ENCODE measurements at regions not wholly inside any gene's neighbourhood (a gene's known extent, or its start where the extent isn't known, plus 50 kb on each side); places are given as distances from the start of the nearest gene placed in this dataset.

DNA sequence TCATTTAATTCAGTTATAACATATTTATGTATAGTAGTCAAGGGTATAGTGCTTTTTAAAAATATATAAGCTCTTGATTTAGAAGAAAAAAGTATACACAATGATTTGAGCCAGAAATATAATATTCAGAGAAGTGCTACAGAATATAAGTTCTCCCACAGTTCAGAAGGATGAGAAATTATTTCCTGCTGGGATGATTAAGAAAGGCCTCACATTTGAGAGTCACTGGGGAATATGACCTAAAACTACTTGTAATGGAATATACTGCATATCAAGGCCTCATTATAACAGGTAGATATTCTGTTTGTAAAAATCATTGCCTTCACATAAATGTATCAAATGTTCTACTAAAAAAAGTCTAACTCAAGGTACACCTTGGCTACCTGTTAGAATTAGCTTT is 203.5 kb downstream of the MBD2 start:
- no peak for DNase-seq (ENCODE audit: low spot score)

DNA sequence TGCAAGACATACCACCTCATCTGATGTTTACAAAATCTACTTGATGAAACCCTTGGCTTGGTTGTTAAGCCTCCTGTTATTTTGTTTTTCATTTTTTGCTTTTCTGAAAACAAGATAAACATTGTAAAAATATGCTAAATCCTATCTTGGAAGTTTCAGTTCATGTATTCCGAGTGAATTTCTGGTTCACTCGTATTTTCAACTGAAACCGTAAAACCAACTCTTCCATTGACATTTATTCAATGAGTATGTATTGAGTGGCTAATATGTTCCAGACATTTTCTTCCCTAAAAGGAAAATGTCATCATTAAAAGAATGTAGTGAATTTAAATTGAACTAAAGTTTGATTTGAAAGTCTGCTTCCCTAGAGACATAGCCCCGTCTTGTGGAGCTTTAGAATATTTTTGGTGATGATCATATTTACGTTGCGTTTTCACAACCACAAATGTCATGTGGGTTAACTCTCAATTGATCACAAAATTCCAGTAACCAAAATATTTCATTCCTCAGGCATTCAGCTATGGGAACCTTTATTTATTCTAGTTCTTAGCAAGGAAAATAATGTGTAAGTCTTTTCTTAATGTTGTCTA is 204.2 kb downstream of the MBD2 start:
- DNase-seq (ENCODE audit: low spot score), result no peak

DNA sequence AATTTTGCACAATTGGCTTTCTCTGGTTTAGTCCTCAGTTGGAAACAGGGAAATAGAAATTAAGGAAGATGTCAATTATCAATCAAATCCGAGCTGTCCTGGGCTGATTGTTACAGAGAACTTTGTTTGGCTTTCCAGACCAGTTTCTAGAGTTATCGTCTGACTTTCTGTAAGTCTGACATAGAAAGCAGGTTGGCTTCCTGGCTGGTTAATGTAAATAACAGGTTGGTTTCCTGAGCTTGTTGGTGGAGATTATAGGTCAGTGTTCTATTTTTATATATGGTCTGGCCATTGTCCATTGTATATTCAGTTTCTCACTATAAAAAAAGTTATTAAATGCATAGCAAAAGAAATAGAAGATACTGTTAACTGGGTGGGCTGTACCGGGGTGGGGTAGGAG is 204.8 kb downstream of the MBD2 start:
- DNase-seq (ENCODE audit: low spot score), result no peak

DNA sequence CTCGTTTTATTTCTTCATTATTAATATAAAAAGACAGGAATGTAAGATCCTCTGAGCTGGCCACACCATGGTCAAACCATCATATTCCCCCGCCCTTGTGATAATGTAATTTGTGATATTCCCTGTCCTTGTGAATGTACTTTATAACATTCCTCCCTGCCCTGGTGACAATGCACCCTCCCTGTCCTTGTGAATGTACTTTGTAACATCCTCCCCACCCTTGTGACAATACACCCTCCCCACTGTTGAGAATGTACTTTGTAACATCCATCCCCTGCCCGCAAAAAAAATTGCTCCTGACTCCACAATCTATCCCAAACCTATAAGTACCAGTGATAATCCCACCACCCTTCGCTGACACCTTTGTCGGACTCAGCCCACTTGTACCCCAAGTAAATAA is 211.0 kb downstream of the MBD2 start:
- DNase-seq (ENCODE audit: low spot score), result no peak

DNA sequence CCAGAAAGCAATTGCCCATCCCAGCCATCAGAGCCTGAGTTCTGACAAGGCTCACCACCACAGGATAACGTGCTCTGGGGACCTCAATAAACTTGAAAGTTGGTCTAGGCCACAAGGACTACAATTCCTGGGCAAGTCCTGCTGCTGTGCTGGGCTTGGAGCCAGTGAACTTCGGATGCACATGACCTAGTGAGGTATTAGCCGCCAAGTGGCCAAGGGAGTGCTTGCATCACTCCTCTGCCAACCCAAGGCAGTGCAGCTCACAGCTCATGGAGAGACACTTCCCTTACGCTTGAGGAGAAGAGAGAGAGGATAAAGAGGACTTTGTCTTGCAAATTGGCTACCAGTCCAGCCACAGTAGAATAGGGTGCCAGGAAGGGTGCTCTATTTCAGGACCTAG is 219.6 kb downstream of the MBD2 start:
- DNase-seq (ENCODE audit: low spot score), result no peak

DNA sequence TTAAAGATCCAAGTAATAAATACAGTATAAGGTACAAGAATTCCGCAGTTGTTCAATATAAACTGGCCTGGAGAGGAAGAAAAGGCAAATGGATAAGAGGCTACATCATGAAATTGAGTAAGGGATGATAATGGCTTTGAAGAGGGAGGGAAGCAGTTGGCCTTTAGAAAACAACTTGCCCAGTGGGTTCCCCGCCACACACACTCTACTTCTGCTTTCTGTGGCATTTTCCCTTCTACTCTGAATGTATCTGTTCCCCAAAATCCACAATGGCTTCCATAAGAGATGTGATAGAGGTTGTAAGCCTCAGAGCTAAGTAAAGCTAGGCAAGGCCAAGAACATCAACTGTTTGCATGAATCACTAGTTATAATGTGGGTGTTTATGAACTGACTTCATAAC is 221.3 kb downstream of the MBD2 start:
- DNase-seq (ENCODE audit: low spot score), result no peak

DNA sequence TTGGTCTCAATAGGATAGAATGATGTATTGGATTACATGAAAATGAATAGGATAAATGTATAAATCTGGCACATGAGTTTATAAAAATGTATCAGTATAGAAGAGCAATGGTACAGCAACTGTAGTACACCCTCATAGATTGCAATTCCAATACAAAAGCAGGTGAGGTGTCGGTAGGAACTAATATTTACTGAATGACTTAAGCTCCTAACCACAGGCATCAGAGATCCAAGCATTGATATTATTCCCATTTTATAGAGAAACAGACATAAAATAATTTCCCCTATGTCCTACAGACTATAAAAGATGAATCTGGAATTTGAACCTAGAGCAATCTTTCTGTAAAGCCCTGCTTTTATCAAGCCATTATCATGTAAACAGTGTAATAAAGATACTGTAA is 227.4 kb downstream of the MBD2 start:
- no peak for DNase-seq (ENCODE audit: low spot score)

DNA sequence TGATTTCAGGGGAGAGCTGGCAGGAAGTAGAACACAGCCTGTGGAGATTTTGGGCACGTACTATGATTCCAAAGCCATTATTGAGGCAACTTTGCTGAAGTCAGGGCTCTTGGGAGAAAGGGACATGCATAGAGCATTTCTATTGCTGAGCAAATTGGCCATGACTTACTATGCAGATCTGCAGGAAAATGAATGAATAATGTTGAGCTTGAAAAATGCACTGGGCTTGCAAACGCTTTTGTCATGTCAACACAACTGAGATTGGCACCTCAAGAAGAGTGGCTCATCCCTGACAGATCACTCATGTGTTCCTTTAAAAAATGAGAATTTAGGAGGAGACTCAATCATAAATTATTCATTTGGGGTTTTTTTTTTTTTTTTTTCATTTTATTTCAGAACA is 230.5 kb downstream of the MBD2 start:
- DNase-seq (ENCODE audit: low spot score), result no peak

DNA sequence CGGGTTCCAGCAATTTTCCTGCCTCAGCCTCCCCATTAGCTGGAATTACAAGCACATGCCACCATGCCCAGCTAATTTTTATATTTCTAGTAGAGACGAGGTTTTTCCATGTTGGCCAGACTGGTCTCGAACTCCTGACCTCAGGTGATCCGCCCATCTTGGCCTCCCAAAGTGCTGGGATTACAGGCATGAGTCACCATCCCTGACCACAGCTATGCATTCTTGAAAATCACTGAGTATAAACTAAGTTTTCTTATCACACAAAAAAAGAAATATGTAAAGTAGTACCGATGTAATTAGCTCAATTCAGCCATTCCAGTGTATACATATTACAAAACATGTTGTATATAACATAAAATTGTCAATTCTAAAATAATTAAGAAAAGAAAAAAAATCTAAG is 232.7 kb downstream of the MBD2 start:
- no peak for DNase-seq (ENCODE audit: low spot score)

DNA sequence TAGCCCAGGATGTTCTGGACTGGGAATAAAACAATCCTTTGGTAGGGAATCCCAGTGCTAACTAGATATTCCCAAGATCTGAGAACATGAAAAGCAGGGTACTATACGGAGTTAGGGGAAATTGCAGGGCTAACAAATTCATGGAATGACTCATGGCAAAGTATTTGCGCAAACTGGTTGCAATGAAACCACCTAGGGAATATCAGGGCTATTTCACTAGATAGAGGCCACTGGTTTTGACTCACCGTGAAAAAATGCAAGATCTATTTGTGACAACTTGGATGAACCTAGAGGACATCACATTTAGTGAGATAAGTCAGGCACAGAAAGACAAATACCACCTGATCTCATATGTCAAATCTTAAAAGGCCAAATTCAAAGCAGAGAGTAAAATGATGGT is 233.3 kb downstream of the MBD2 start:
- no peak for DNase-seq (ENCODE audit: low spot score)

DNA sequence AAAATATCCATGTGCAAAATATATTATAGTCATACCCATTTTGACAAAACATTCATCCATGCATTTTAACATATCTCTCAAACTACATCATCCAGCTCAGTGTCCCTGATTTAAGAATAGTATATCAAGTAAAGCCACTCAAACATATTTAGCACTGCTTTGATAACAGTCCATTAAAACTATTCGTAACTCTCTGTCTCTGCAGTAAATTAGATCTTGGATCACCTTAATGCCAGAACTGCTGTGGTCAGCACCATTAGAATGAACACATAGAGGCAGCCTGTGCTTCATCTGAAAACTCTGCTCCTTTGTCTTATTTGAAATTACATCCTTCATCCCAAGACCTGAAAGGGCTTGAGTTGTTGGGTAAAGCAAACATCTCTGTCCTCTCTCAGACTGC is 234.0 kb downstream of the MBD2 start:
- DNase-seq (ENCODE audit: low spot score), result no peak

DNA sequence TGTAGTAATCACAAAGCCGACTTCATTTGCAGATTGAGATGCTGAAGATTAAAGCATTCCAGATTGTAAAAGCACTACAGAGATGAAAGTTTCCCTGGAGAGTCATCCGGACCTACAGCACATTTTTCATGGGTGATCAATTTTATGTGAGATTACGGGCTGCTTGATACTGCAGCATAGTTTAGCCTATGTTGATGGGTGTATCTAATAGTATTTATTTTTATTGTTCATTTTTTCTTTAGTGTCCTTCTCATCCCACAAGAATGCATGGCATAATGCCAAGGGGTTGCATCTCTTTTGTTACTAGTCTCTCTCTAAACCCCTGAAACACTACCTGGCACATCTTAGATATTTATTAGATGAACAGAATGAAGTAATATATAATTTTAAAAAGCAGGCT is 240.4 kb downstream of the MBD2 start:
- DNase-seq (ENCODE audit: low spot score), result no peak

DNA sequence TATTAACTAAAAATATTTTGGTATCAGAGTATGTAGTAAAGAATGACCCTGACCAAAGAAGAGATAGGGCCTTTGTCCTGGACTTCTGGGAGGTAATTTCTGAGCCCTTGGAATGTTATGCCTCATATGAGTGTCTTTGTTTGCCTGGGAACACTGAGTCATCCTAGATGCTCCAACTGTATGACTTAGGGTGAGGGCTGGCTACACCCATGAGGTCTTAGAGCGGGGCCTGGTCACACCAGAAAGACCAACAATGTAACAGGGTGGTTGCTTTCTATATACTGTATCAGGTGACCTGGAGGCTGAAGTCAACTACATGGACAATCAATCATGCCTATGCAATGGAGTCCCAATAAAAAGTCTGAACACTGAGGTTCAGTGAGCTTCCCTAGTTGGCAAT is 253.1 kb downstream of the MBD2 start:
- no peak for DNase-seq (ENCODE audit: low spot score)

DNA sequence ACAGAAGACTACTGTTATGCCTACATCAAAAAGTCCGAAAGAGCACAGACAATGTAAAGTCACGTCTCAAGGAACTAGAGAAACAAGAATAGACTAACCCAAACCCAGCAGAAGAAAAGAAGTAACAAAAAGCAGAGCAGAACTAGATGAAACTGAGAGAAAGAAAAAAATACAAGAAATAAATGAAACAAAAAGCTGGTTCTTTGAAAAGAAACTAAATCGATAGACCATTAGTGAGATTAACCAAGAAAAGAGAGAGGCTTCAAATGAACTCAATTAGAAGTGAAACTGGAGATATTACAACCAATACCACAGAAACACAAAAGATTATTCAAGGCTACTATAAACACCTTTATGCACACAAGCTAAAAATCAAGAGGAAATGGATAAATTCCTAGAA is 271.8 kb downstream of the MBD2 start:
- DNase-seq (ENCODE audit: low spot score), result no peak

DNA sequence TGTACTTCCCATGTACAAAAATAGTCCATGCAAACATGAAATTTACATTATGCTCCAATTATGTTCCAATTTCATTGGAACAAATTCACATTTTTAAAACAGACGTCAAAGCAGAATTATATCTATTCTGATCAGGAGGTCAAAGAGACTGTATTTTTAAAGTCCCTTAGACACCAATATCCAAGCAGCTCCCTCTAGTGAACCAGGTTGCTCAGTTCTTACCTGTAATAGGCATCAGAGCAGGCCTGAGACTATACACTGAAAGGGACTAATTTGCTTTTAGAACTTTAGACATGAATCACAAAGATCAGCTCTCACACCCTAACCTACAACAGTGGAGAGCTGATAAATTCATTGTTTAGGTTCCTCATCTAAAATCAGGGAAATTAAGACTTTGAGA is 273.9 kb downstream of the MBD2 start:
- DNase-seq (ENCODE audit: low spot score), result no peak

DNA sequence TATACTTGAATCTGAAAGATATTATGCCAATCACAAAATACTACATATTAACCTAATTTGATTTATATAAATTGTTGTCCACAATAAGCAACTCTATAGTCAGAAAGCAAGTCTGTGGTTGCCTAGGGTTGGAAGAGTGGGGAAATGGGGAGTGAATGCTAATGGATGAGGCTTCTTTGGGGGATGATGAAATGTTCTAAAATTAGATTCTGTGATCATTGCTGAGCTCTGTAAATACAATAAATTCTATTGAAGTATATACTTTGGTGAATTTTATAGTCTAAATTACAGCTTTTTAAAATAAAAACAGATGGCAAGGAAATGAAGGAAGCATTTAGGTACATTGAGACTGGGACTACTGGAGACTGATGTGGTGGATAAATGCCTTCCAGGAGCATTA is 275.5 kb downstream of the MBD2 start:
- DNase-seq (ENCODE audit: low spot score), result no peak

DNA sequence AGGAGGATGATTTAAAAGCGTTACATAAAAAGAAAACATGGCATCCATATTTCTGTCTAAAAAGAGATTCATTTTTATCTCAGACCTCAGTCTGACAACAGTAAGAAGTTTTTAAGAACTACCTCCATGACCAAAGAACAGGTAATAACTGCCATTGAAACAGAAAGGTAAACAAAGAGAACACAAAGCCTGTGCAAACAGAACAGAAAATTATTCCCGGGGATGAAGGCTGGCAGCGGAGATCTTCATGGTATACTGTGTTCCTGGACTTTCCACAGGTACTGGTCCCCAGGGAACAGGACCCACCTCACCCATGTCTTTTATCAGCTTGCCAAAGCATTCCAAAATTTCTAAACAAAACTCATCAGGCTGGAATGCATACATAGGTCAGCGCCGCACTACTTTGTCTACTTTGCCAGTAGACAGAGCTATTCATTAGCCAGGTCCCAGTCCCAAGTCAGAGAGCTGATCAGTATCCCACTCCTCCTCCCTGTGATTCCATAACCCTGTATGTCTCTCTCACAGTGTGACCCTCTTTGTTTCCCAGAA is 277.3 kb downstream of the MBD2 start:
- no peak for DNase-seq (ENCODE audit: low spot score)

DNA sequence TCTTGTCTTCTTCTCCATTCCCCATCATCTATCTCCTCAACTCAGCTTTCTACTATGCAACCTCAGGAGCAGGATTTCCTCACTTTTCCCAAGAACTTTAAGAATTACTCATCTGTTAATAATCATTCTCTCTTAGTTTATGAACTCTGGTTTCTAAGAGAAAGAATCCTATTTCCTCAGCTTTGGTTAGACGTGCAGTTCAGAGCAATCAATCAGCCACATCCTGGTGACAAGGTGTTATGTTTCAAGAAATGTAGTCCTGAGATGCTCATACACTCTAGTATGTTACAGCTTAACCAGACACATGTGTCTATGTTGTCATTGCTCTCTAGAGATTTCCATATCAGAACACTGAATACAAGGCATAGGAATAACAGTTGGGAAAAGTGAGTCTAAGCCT is 277.9 kb downstream of the MBD2 start:
- no peak for DNase-seq (ENCODE audit: low spot score)

DNA sequence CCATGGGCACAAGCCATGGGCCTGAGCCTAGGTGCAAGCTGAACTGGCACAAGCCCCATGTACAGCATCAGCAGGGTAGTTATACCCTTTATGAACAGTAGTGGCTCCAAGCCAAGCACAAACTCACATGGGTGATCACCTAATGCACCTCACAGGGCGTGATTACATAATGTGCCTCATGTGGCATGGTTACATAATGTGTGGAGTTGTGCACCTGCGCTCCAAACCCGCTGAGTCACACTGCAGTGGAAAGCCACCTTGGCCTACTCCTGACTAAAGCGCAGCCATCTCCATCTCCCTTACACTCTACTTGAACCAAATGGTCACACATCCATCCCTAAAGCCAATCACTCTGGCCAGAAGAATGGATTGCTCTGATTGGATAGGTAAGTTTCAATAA is 279.7 kb downstream of the MBD2 start:
- no peak for DNase-seq (ENCODE audit: low spot score)

DNA sequence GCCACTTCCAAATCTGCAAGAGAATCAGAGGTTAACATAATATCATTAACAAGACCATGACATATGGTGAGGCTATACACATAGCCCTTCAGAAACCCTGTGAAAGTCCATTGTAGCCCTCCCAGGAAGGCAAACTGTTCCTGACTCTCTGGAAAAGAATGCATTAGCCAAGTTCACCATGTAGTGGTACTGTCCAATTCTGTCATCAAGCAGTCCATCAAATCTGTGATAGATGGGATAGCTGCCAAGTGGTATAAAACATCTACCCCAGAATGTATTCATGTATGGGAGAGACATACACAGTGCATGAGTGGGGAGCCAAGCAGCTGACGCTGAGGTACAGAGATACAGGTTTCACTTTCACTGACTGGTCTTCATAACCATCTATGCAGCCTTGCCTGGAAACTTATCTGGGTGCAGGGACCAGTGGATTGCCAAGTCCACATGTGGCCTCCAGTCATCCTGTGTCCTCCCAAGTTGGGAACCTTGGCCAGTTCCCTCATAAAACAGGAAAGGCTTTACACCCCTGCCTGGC is 281.1 kb downstream of the MBD2 start:
- no peak for DNase-seq (ENCODE audit: low spot score)

DNA sequence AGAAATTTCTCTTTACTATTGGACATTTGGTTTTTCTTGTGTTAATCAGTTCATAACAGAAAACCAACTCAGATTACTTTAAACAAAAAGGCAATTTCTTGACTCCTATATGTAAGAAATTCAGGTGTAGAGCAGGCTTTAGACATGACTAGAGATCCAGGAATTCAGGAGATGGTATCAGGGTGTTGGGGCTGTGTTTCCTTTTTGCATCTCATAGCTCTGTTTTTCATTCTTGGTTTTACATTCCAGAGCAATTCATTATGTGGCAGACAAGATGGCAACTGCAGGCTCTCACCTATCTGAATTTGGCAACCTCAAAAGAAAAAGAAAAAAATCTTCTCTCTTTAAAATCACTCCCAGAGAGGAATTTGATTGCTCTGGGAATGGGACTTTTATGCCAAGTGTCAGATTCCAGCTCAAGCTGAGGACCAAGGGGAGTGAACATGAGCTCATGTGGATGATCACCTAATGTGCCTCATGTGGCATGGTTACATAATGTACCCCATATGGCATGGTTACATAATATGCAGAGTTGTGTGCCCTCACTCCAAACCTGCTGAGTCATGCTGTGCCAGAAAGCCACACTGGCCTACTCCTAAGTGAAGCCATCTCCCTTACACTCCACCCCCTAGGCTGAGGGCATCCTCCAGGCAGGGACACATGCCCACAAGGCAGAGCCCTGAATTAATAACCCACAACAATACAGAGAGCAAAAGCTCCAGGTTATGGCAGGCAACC is 282.7 kb downstream of the MBD2 start:
- no peak for DNase-seq (ENCODE audit: low spot score)

DNA sequence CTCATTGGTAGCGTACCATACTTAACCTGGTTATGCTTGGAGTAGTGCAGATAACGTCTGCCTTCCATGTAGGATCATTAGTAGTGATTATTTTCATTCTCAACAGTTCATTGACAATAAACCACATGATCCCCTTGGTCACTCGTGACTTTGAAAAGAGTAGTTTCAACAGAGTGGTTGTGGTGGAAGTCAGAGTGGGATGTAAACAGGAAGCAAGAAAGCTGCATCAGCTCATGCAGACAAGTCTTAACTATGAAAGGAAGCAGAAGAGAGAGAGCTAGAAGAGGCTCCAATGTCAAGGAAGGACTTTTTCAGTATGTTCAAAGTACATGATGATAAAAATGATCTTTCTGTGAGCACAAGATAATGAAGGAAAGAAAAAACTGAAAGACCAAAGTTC is 287.4 kb downstream of the MBD2 start:
- no peak for DNase-seq (ENCODE audit: low spot score)

DNA sequence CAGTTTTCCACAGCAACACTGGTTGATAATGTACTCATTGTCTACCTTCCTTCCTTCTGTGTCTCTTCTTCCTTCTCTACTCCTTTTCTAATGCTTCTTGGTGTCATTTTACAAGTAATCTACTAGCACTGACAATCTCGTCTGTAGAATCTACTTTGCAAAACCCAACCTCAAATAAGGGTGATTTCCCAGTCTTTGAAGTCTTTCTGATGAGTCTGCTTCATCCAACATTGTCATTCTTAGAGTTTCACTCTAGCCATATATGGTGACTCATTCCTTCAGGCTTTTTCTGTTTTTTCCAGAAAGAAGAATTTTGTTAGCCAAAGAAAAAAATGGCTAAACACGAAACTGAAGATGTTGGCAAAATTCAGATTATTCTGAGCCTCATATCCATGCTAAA is 288.7 kb downstream of the MBD2 start:
- no peak for DNase-seq (ENCODE audit: low spot score)

DNA sequence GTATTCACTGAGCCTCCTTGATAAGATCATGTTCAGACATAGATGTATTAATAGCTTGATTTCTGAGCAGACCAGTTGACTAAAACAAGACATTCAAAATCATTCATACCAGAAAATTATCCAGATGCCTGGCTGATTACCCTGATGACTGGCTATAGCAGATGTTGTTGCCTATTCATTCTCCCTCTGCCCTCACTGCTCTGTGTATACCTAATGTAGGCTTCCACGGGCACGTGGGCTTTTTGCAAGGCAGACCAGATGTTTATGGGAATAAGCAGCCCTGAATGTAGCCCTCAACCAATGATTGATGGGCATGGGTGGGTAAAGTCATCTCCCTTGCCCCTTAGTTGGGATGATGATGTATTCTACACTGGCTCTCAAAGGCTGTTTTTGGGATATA is 289.1 kb downstream of the MBD2 start:
- DNase-seq (ENCODE audit: low spot score), result no peak
